Femur (tissue), 1 donor: ENCODE measurements at regions not wholly inside any gene's neighbourhood (a gene's known extent, or its start where the extent isn't known, plus 50 kb on each side); places are given as distances from the start of the nearest gene placed in this dataset.

Source experiments
- DNase-seq: peaks from one replicate; pipeline ENCODE4 v3.0.0-alpha.2; 2017

GRCh38 chr6:145368075-145368474, 367.2 kb downstream of the EPM2A start:
- DNase-seq = no peak

GRCh38 chr6:145370559-145370958, 364.8 kb downstream of the EPM2A start:
- DNase-seq = no peak

- DNase-seq = peak; percentile 61
These were observed 362.6 kb downstream of the EPM2A start for GRCh38 chr6:145372671-145373151.

- DNase-seq = no peak
These were observed 361.5 kb downstream of the EPM2A start for GRCh38 chr6:145373826-145374225.

GRCh38 chr6:145374570-145374969, 360.8 kb downstream of the EPM2A start:
- DNase-seq = no peak

- DNase-seq = no peak
These were observed 359.8 kb downstream of the EPM2A start for GRCh38 chr6:145375502-145375901.

- no peak for DNase-seq
These were observed 355.1 kb downstream of the EPM2A start for GRCh38 chr6:145380186-145380585.

GRCh38 chr6:145381941-145382340, 353.4 kb downstream of the EPM2A start:
- DNase-seq = no peak

- DNase-seq = no peak
These were observed 351.9 kb downstream of the EPM2A start for GRCh38 chr6:145383428-145383827.

- DNase-seq = no peak
These were observed 350.8 kb downstream of the EPM2A start for GRCh38 chr6:145384503-145384902.

- DNase-seq = no peak
These were observed 338.8 kb downstream of the EPM2A start for GRCh38 chr6:145396499-145396898.

GRCh38 chr6:145400508-145400907, 334.8 kb downstream of the EPM2A start:
- no peak for DNase-seq

GRCh38 chr6:145405006-145405551, 330.2 kb downstream of the EPM2A start:
- DNase-seq = no peak

- DNase-seq = no peak
These were observed 328.5 kb downstream of the EPM2A start for GRCh38 chr6:145406783-145407182.

- no peak for DNase-seq
These were observed 319.7 kb downstream of the EPM2A start for GRCh38 chr6:145415616-145416015.

- DNase-seq = no peak
These were observed 314.7 kb downstream of the EPM2A start for GRCh38 chr6:145420599-145420998.

- DNase-seq = no peak
These were observed 311.4 kb downstream of the EPM2A start for GRCh38 chr6:145423936-145424335.

GRCh38 chr6:145427232-145427631, 308.1 kb downstream of the EPM2A start:
- DNase-seq = no peak

GRCh38 chr6:145428706-145429105, 306.6 kb downstream of the EPM2A start:
- no peak for DNase-seq

GRCh38 chr6:145442110-145442509, 293.2 kb downstream of the EPM2A start:
- DNase-seq = no peak

GRCh38 chr6:145445674-145446073, 289.6 kb downstream of the EPM2A start:
- DNase-seq = no peak

GRCh38 chr6:145451029-145451428, 284.3 kb downstream of the EPM2A start:
- DNase-seq = no peak

GRCh38 chr6:145453376-145453775, 281.9 kb downstream of the EPM2A start:
- no peak for DNase-seq

GRCh38 chr6:145454006-145454405, 281.3 kb downstream of the EPM2A start:
- DNase-seq = no peak

GRCh38 chr6:145457556-145457955, 277.8 kb downstream of the EPM2A start:
- DNase-seq = no peak
